Karpas-422 (cell line): ENCODE measurements at regions not wholly inside any gene's neighbourhood (a gene's known extent, or its start where the extent isn't known, plus 50 kb on each side); places are given as distances from the start of the nearest gene placed in this dataset.

Source experiments
- DNase-seq: peaks from one replicate; pipeline ENCODE4 v3.0.0-alpha.2; 2015
- H2AFZ ChIP-seq: fragments of 200-600 bp; sonication (generic); 2 replicates; pipeline ENCODE4 v1.6.1; 2014; ENCODE audit warnings: antibody characterized with exemption, low read length, mixed read lengths
- H3K27ac ChIP-seq: fragments of 200-600 bp; sonication (generic); 2 replicates; pipeline ENCODE4 v1.5.1; 2014; ENCODE audit warnings: mild to moderate bottlenecking, low read length, moderate library complexity
- H3K27me3 ChIP-seq: fragments of 200-600 bp; sonication (generic); 2 replicates; pipeline ENCODE4 v1.6.1; 2014; ENCODE audit warnings: low read length, mixed read lengths
- H3K36me3 ChIP-seq: fragments of 200-600 bp; sonication (generic); 2 replicates; pipeline ENCODE4 v1.6.1; 2014; ENCODE audit warnings: low read length, mixed read lengths; ENCODE audit not compliant: insufficient read depth
- H3K4me1 ChIP-seq: fragments of 200-600 bp; sonication (generic); 2 replicates; pipeline ENCODE4 v1.6.1; 2014; ENCODE audit warnings: mild to moderate bottlenecking, low read length, mixed read lengths
- H3K4me2 ChIP-seq: fragments of 200-600 bp; sonication (generic); 2 replicates; pipeline ENCODE4 v1.6.1; 2014; ENCODE audit warnings: low read length, low read depth, mild to moderate bottlenecking; ENCODE audit not compliant: poor library complexity, severe bottlenecking
- H3K4me3 ChIP-seq: fragments of 200-600 bp; sonication (generic); 2 replicates; pipeline ENCODE4 v1.5.1; 2014; ENCODE audit warnings: mild to moderate bottlenecking, antibody characterized with exemption, low read length, mixed read lengths
- H3K79me2 ChIP-seq: fragments of 200-600 bp; sonication (generic); 2 replicates; pipeline ENCODE4 v1.6.1; 2014; ENCODE audit warnings: mild to moderate bottlenecking, low read length, mixed read lengths
- H3K9ac ChIP-seq: fragments of 200-600 bp; sonication (generic); 2 replicates; pipeline ENCODE4 v1.6.0; 2014; ENCODE audit warnings: low read length
- H3K9me2 ChIP-seq: fragments of 200-600 bp; sonication (generic), shearing (Covaris generic); replicated peaks from 2 replicates; pipeline ENCODE4 v1.6.0; 2014; ENCODE audit warnings: mild to moderate bottlenecking, low read length, moderate library complexity; ENCODE audit not compliant: insufficient read depth
- H3K9me3 ChIP-seq: fragments of 300-700, 200-600 bp; sonication (generic); 2 replicates; pipeline ENCODE4 v1.6.1; 2014; ENCODE audit warnings: low read length, mixed read lengths
- H4K20me1 ChIP-seq: fragments of 200-600 bp; sonication (generic); 2 replicates; pipeline ENCODE4 v1.6.1; 2014; ENCODE audit warnings: mild to moderate bottlenecking, antibody characterized with exemption, low read length, low read depth; ENCODE audit not compliant: insufficient read depth

- Histone ChIP-seq H3K9ac (no peak overlapping the region), H2AFZ (no peak overlapping the region), H3K9me2 (no peaks in the 10 kb centered on the region), H3K4me2 (no peak overlapping the region), H3K27ac (no peak overlapping the region), H4K20me1 (no peaks in the 10 kb centered on the region), H3K27me3 (no peaks in the 10 kb centered on the region), H3K79me2 (no peaks in the 10 kb centered on the region), H3K4me1 (no peaks in the 10 kb centered on the region), H3K36me3 (no peaks in the 10 kb centered on the region), H3K9me3 (no peaks in the 10 kb centered on the region), H3K4me3 (no peak overlapping the region)
- DNase-seq, result no peak
These were observed 129.2 kb downstream of the AQP4 start for GRCh38 chr18:26736301-26736700.

DNA sequence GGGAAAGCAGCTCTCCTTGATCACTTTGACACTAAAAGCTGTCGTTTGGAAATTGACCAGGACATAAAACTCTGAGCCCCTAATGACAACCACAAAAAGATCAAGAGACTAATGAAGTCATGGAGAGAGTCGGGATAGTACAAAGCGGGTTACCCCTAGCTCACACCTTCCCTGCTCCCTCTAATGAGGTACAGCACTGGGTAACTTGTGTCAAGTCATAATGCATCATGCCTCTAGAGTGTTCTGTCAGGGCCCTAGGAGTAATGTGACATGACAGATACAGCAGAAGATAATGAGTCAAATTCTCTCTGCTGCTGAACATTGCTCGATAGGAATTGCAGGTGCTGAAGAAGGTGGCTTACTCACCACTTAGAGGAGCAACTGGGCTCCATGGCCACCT lies 130.7 kb downstream of the AQP4 start:
- no peak for DNase-seq
- H3K4me1 ChIP-seq, result no peaks in the 10 kb centered on the region
- H3K9me3 ChIP-seq, result no peaks in the 10 kb centered on the region
- H3K36me3 ChIP-seq, result no peaks in the 10 kb centered on the region
- H3K9me2 ChIP-seq, result no peaks in the 10 kb centered on the region
- no peak overlapping the region for H3K9ac ChIP-seq
- H3K4me3 ChIP-seq, result no peak overlapping the region
- H3K27me3 ChIP-seq, result no peaks in the 10 kb centered on the region
- no peak overlapping the region for H2AFZ ChIP-seq
- H4K20me1 ChIP-seq, result no peaks in the 10 kb centered on the region
- H3K79me2 ChIP-seq, result no peaks in the 10 kb centered on the region
- H3K4me2 ChIP-seq, result no peak overlapping the region
- no peak overlapping the region for H3K27ac ChIP-seq

DNA sequence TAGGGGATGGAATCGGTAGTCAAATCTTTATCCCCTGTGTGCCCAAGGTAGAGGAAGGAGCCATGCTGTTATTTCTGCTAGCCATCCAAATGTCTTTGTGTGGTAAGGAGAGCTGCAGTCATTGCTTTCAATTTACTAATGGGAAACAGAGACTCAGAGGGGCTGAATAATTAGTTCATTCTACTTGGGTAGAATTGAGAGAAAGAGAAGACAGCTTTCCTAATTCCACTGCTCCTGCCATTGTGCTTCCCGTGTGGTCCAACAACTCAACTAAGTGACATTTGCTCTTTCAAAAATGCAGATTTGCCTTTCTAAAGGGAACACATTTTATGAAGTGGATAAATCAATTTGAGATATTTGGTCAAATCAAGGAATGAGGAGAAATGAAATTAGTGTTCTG lies 136.1 kb downstream of the AQP4 start:
- no peak overlapping the region for H3K4me3 ChIP-seq
- no peaks in the 10 kb centered on the region for H3K4me1 ChIP-seq
- no peak overlapping the region for H3K27ac ChIP-seq
- H2AFZ ChIP-seq, result no peak overlapping the region
- H4K20me1 ChIP-seq, result no peaks in the 10 kb centered on the region
- H3K9me2 ChIP-seq, result no peaks in the 10 kb centered on the region
- 0 out of 2 replicates have a peak, but pooled peaks cover 5% of the 10 kb centered on the region for H3K27me3 ChIP-seq
- H3K4me2 ChIP-seq, result no peak overlapping the region
- H3K9ac ChIP-seq, result no peak overlapping the region
- H3K9me3 ChIP-seq, result no peaks in the 10 kb centered on the region
- no peaks in the 10 kb centered on the region for H3K36me3 ChIP-seq
- DNase-seq, result no peak
- H3K79me2 ChIP-seq, result no peaks in the 10 kb centered on the region

GRCh38 chr18:26729008-26729407 lies 136.5 kb downstream of the AQP4 start:
- no peak overlapping the region for H3K4me2 ChIP-seq
- 0 out of 2 replicates have a peak, but pooled peaks cover 5% of the 10 kb centered on the region for H3K27me3 ChIP-seq
- H3K27ac ChIP-seq, result no peak overlapping the region
- H3K9ac ChIP-seq, result no peak overlapping the region
- DNase-seq, result no peak
- H3K79me2 ChIP-seq, result no peaks in the 10 kb centered on the region
- H3K4me1 ChIP-seq, result no peaks in the 10 kb centered on the region
- H3K36me3 ChIP-seq, result no peaks in the 10 kb centered on the region
- no peak overlapping the region for H2AFZ ChIP-seq
- H3K4me3 ChIP-seq, result no peak overlapping the region
- no peaks in the 10 kb centered on the region for H4K20me1 ChIP-seq
- H3K9me2 ChIP-seq, result no peaks in the 10 kb centered on the region
- no peaks in the 10 kb centered on the region for H3K9me3 ChIP-seq

DNA sequence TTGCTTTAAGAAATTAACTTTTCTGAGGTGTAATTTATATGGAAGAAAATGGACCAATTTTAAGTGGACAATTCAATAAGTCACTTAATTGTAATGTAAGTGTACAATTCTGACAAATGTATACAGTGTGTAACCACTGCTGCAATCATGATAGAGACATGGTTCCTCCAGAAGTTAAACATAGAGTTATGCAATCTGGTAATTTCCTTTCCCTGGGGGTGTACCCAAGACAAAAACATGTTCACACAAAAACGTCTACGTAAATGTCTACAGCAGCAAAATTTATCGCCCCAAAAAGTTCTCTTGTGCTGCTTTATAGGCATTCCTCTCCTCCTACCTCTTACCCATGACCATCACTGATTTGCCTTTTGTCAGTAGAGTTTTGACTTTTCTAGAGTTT lies 141.5 kb downstream of the AQP4 start:
- no peak overlapping the region for H3K4me2 ChIP-seq

DNA sequence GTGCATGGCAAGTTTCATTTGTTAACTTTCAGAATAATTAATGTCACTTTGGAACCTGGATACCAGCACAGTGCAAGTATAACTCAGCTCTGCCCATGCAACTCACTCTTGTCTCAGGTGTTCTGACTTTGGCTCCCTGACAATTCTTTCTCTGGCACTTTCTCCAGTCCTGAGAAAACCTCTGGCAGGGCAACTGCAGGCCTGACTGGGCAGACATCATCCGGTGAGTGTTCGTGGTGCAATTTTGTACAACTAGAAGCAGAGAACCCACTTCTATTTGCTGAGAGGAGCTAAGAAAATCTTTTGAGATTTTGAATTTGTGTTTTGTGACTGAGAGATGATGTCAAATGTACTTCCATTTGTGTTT lies 143.0 kb downstream of the AQP4 start:
- Histone ChIP-seq H3K4me2 (no peak overlapping the region), H3K4me3 (no peak overlapping the region), H2AFZ (no peak overlapping the region), H3K79me2 (no peaks in the 10 kb centered on the region), H3K36me3 (no peaks in the 10 kb centered on the region), H3K4me1 (no peaks in the 10 kb centered on the region), H3K27ac (no peak overlapping the region), H3K27me3 (0 out of 2 replicates have a peak, but pooled peaks cover 2% of the 10 kb centered on the region), H4K20me1 (no peaks in the 10 kb centered on the region), H3K9me3 (no peaks in the 10 kb centered on the region), H3K9me2 (no peaks in the 10 kb centered on the region), H3K9ac (no peak overlapping the region)
- no peak for DNase-seq

More for the DNA sequence above, 141.5 kb downstream of the AQP4 start:
- no peak overlapping the region for H3K27ac ChIP-seq
- no peaks in the 10 kb centered on the region for H3K4me1 ChIP-seq
- no peaks in the 10 kb centered on the region for H3K9me3 ChIP-seq
- 0 out of 2 replicates have a peak, but pooled peaks cover 5% of the 10 kb centered on the region for H3K27me3 ChIP-seq
- no peak overlapping the region for H2AFZ ChIP-seq
- H3K4me3 ChIP-seq, result no peak overlapping the region
- no peaks in the 10 kb centered on the region for H3K36me3 ChIP-seq
- no peak for DNase-seq
- H3K79me2 ChIP-seq, result no peaks in the 10 kb centered on the region
- no peak overlapping the region for H3K9ac ChIP-seq
- no peaks in the 10 kb centered on the region for H3K9me2 ChIP-seq
- no peaks in the 10 kb centered on the region for H4K20me1 ChIP-seq

- H3K27me3 ChIP-seq, result 0 out of 2 replicates have a peak, but pooled peaks cover 2% of the 10 kb centered on the region
- DNase-seq, result peak; percentile 31
- H2AFZ ChIP-seq, result no peak overlapping the region
- H3K79me2 ChIP-seq, result no peaks in the 10 kb centered on the region
- no peaks in the 10 kb centered on the region for H4K20me1 ChIP-seq
- no peak overlapping the region for H3K4me3 ChIP-seq
- H3K27ac ChIP-seq, result no peak overlapping the region
- no peaks in the 10 kb centered on the region for H3K9me2 ChIP-seq
- no peak overlapping the region for H3K4me2 ChIP-seq
- H3K36me3 ChIP-seq, result no peaks in the 10 kb centered on the region
- H3K4me1 ChIP-seq, result no peaks in the 10 kb centered on the region
- no peaks in the 10 kb centered on the region for H3K9me3 ChIP-seq
- H3K9ac ChIP-seq, result no peak overlapping the region
These were observed 143.5 kb downstream of the AQP4 start for GRCh38 chr18:26721854-26722564.

- H3K36me3 ChIP-seq, result no peaks in the 10 kb centered on the region
- H3K27me3 ChIP-seq, result no peaks in the 10 kb centered on the region
- DNase-seq, result no peak
- H3K4me1 ChIP-seq, result no peaks in the 10 kb centered on the region
- H3K9me2 ChIP-seq, result no peaks in the 10 kb centered on the region
- H4K20me1 ChIP-seq, result no peaks in the 10 kb centered on the region
- no peak overlapping the region for H2AFZ ChIP-seq
- H3K9ac ChIP-seq, result no peak overlapping the region
- no peak overlapping the region for H3K27ac ChIP-seq
- no peaks in the 10 kb centered on the region for H3K79me2 ChIP-seq
- H3K4me2 ChIP-seq, result no peak overlapping the region
- H3K9me3 ChIP-seq, result no peaks in the 10 kb centered on the region
- no peak overlapping the region for H3K4me3 ChIP-seq
These were observed 145.6 kb downstream of the AQP4 start for GRCh38 chr18:26719896-26720295.
